MM.1S (cell line): ENCODE measurements at regions not wholly inside any gene's neighbourhood (a gene's known extent, or its start where the extent isn't known, plus 50 kb on each side); places are given as distances from the start of the nearest gene placed in this dataset.

Source experiments
- CTCF ChIP-seq: fragments of 300-600 bp; sonication (generic); IDR thresholded peaks from 2 replicates; pipeline ENCODE4 v1.5.1; 2016; ENCODE audit warnings: antibody characterized with exemption, low read length, mixed read lengths
- EZH2phosphoT487 ChIP-seq: fragments of 300-600 bp; sonication (generic); IDR thresholded peaks from 2 replicates; pipeline ENCODE4 v1.6.1; 2018; ENCODE audit warnings: antibody characterized with exemption, low read length

DNA sequence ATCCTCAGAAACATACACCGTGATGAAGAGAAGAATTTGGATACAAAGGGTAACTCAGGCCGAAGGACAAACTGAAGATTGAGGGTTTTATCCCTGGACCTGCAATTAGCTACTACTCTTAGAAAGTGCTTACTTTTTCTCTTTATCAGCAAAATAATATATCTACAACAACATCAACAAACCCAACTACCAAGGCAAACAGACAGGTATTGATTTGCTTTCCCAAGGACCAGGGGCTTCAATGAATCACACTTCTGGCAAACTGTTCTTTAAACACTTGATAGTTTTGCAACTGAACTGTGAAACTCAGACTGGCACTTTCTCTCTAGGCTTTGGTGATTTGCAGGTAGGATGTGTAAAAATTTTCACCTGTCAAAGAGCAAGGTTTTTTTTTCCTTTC is 247.5 kb downstream of the SEC23A start:
- no peak for TF ChIP-seq CTCF
- TF ChIP-seq EZH2phosphoT487 = no peak
